B cell (primary cell): ENCODE measurements at regions not wholly inside any gene's neighbourhood (a gene's known extent, or its start where the extent isn't known, plus 50 kb on each side); places are given as distances from the start of the nearest gene placed in this dataset.

Source experiments
- ATAC-seq: fragments of 200-7000 bp; cut with Tn5 transposase; one replicate; pipeline ENCODE4 v1.10.0; 2021; ENCODE audit warnings: low read depth, mild to moderate bottlenecking, moderate number of reproducible peaks, moderate library complexity
- CTCF ChIA-PET: fragments of 350-600 bp; sonication (Branson Sonifier 250); formaldehyde crosslinking; loops from one replicate; lab custom pipeline; 2021; ENCODE audit warnings: antibody characterized with exemption, inconsistent platforms; lab: Charles Lee
- POLR2A ChIA-PET: fragments of 350-600 bp; sonication (Branson Sonifier 250); formaldehyde crosslinking; loops from one replicate; lab custom pipeline; 2021; ENCODE audit warnings: antibody characterized with exemption; lab: Charles Lee
- DNase-seq: peaks from one replicate; pipeline ENCODE4 v3.0.0; 2013
- H2AFZ ChIP-seq: 2 replicates; pipeline ENCODE4 v1.6.1; 2012; ENCODE audit warnings: mild to moderate bottlenecking, low read depth, low read length; ENCODE audit not compliant: insufficient read depth, poor library complexity, severe bottlenecking
- H3K27ac ChIP-seq, 2 donors: 1 replicate in 1 of 2; 2 replicates in 1 of 2; pipeline ENCODE4 v1.5.1; 2012 to 2013; ENCODE audit warnings: low read length in 2 of 2, mild to moderate bottlenecking in 2 of 2, moderate library complexity in 1 of 2
- H3K27me3 ChIP-seq, 4 experiments: fragments of 200-600 bp in 1 of 4; sonication (generic) in 1 of 4; replicated peaks in 1 of 4; 1 replicate in 2 of 4; 2 replicates in 2 of 4; pipeline versions ENCODE4 v1.6.1 to v1.7.0; 2013 to 2016; ENCODE audit warnings: low read length in 3 of 4, mild to moderate bottlenecking in 2 of 4, mixed read lengths in 1 of 4, moderate library complexity in 1 of 4; ENCODE audit not compliant: insufficient read depth in 4 of 4, control insufficient read depth in 3 of 4; ENCODE audit errors: control extremely low read depth in 1 of 4
- H3K36me3 ChIP-seq, 2 experiments: replicated peaks in 1 of 2; 1 replicate in 1 of 2; 2 replicates in 1 of 2; pipeline versions ENCODE4 v1.6.1 to v1.7.1; 2013; ENCODE audit warnings: low read length in 1 of 2; ENCODE audit not compliant: insufficient read depth in 2 of 2, control insufficient read depth in 1 of 2; ENCODE audit errors: control extremely low read depth in 1 of 2, extremely low read depth in 1 of 2
- H3K4me1 ChIP-seq, 2 donors: fragments of 200-600 bp in 1 of 2; sonication (generic) in 1 of 2; 1 replicate in 1 of 2; 2 replicates in 1 of 2; pipeline versions ENCODE4 v1.5.1 to v1.6.1; 2013 to 2017; ENCODE audit warnings: low read length in 2 of 2; ENCODE audit not compliant: control insufficient read depth in 2 of 2, insufficient read depth in 2 of 2
- H3K4me2 ChIP-seq: replicated peaks from 2 replicates; pipeline ENCODE3; 2012; ENCODE audit warnings: mild to moderate bottlenecking, low read depth, low read length; ENCODE audit not compliant: poor library complexity, severe bottlenecking
- H3K4me3 ChIP-seq, 5 experiments: fragments of 200-600 bp in 1 of 5; sonication (generic) in 1 of 5; 1 replicate in 3 of 5; 2 replicates in 2 of 5; pipeline versions ENCODE4 v1.5.1 to v1.7.0; 2011 to 2016; ENCODE audit warnings: low read length in 4 of 5, mild to moderate bottlenecking in 4 of 5, low read depth in 2 of 5, control low read depth in 1 of 5, moderate library complexity in 1 of 5; ENCODE audit not compliant: insufficient read depth in 1 of 5; ENCODE audit errors: control extremely low read depth in 1 of 5, extremely low read depth in 1 of 5
- H3K79me2 ChIP-seq: fragments of 200-600 bp; sonication (generic); one replicate; pipeline ENCODE4 v1.6.0; 2016; ENCODE audit warnings: low read length; ENCODE audit not compliant: control insufficient read depth, insufficient read depth
- H3K9ac ChIP-seq: fragments of 200-600 bp; sonication (generic); 2 replicates; pipeline ENCODE4 v1.6.1; 2017; ENCODE audit warnings: mild to moderate bottlenecking, low read length, moderate library complexity
- H3K9me3 ChIP-seq, 3 donors: one replicate each; pipeline versions ENCODE4 v1.6.1 to v1.7.1; 2013; ENCODE audit warnings: low read length in 2 of 3; ENCODE audit not compliant: control insufficient read depth in 2 of 3, insufficient read depth in 1 of 3; ENCODE audit errors: control extremely low read depth in 1 of 3
- H4K20me1 ChIP-seq: 2 replicates; pipeline ENCODE4 v1.6.0; 2012; ENCODE audit warnings: mild to moderate bottlenecking, low read length; ENCODE audit not compliant: insufficient read depth, control insufficient read depth, poor library complexity, severe bottlenecking
- H3K27ac Mint-ChIP-seq: one replicate; pipeline ENCODE4 v1.8.0; 2021; ENCODE audit warnings: mixed read lengths
- H3K27me3 Mint-ChIP-seq: one replicate; pipeline ENCODE4 v1.8.0; 2021; ENCODE audit warnings: mixed read lengths
- H3K4me1 Mint-ChIP-seq: one replicate; pipeline ENCODE4 v1.8.0; 2021; ENCODE audit warnings: mixed read lengths
- H3K4me3 Mint-ChIP-seq: one replicate; pipeline ENCODE4 v1.8.0; 2021; ENCODE audit warnings: mixed read lengths
- H3K9me3 Mint-ChIP-seq: one replicate; pipeline ENCODE4 v1.8.0; 2022; ENCODE audit warnings: mixed read lengths; ENCODE audit not compliant: insufficient read depth
- EZH2 ChIP-seq: IDR thresholded peaks from 2 replicates; pipeline ENCODE4 v1.6.1; 2012; ENCODE audit warnings: borderline replicate concordance, low read depth, mild to moderate bottlenecking, moderate library complexity, low read length; ENCODE audit not compliant: insufficient read depth, poor library complexity, severe bottlenecking
- WGBS: methylation state at CpG from one replicate; pipeline ENCODE4 v1.1.5; 2013; ENCODE audit warnings: missing lambda C conversion rate; ENCODE audit not compliant: insufficient coverage; 5-methylcytosine and 5-hydroxymethylcytosine counted together
- intact Hi-C: fragments of 100-400 bp; cut with micrococcal nuclease; formaldehyde crosslinking; loops from one replicate; pipeline ENCODE4 v1.10.0; 2022
- TF ChIP-seq, protein P1 (sequence below): fragments of 200-600 bp; IDR thresholded peaks from one replicate; pipeline ENCODE4 v1.8.0; 2022; ENCODE audit warnings: antibody characterized with exemption, mild to moderate bottlenecking

DNA sequence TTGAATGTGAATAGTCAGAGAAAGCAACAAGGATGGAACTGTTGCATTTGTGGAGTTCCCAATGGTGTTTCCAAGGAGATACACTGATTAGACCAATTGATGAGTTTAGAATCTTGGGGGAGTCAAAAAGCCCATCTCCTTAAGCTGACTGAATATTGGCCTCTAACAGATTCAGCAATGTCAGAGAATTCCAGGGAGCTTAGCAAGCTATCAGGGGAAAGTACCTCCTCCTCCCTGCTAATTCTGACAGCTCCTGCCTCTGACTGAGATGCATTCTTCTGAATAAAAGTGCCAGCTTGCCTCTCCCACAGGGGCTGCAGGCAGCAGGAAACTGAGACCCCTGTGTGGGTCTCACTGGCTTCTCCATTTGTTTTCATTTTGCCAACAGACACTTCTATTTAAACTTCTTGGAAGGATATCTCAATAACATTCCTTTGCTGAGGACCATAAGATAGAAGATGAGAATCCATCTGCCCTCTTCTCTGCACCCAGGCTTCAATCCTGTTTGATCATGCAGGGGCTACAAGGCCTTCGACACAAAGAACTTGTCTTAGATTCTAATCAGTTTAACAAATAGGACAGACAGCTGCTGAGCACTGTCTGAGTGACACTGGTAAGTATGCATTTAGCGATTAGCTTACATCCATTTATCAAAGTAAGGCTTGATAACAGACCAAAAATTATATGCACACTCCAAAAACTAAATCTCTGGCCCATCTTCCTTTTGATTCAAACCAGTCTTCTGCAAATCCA lies 1080.8 kb downstream of the TUSC7 start:
- Histone ChIP-seq H3K27ac (no peak overlapping the region), H3K27me3 (no peaks in the 10 kb centered on the region), H3K9ac (no peak overlapping the region), H3K4me1 (no peaks in the 10 kb centered on the region), H3K9me3 (peaks cover 0 to 3% (median 0%) of the 10 kb centered on the region in 3 donors), H3K36me3 (no peaks in the 10 kb centered on the region), H3K4me2 (no peak overlapping the region), H3K4me3 (no peak overlapping the region), H4K20me1 (no peaks in the 10 kb centered on the region), H3K79me2 (no peaks in the 10 kb centered on the region), H2AFZ (no peak overlapping the region)
- no peak for DNase-seq
- ChIA-PET CTCF (no interaction called here), POLR2A (no interaction called here)
- H3K9me3 Mint-ChIP-seq, result no peaks in the 10 kb centered on the region
- intact Hi-C loops, result no loop called here
- WGBS, result 75% methylated on average over 2 of the region's 2 CpGs
- no peak for ATAC-seq
- H3K27ac Mint-ChIP-seq, result no peak overlapping the region
- no peaks in the 10 kb centered on the region for H3K27me3 Mint-ChIP-seq
- TF ChIP-seq, protein P1, sequence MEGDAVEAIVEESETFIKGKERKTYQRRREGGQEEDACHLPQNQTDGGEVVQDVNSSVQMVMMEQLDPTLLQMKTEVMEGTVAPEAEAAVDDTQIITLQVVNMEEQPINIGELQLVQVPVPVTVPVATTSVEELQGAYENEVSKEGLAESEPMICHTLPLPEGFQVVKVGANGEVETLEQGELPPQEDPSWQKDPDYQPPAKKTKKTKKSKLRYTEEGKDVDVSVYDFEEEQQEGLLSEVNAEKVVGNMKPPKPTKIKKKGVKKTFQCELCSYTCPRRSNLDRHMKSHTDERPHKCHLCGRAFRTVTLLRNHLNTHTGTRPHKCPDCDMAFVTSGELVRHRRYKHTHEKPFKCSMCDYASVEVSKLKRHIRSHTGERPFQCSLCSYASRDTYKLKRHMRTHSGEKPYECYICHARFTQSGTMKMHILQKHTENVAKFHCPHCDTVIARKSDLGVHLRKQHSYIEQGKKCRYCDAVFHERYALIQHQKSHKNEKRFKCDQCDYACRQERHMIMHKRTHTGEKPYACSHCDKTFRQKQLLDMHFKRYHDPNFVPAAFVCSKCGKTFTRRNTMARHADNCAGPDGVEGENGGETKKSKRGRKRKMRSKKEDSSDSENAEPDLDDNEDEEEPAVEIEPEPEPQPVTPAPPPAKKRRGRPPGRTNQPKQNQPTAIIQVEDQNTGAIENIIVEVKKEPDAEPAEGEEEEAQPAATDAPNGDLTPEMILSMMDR, result no peak
- TF ChIP-seq EZH2, result no peak
- H3K4me3 Mint-ChIP-seq, result no peak overlapping the region
- no peaks in the 10 kb centered on the region for H3K4me1 Mint-ChIP-seq

DNA sequence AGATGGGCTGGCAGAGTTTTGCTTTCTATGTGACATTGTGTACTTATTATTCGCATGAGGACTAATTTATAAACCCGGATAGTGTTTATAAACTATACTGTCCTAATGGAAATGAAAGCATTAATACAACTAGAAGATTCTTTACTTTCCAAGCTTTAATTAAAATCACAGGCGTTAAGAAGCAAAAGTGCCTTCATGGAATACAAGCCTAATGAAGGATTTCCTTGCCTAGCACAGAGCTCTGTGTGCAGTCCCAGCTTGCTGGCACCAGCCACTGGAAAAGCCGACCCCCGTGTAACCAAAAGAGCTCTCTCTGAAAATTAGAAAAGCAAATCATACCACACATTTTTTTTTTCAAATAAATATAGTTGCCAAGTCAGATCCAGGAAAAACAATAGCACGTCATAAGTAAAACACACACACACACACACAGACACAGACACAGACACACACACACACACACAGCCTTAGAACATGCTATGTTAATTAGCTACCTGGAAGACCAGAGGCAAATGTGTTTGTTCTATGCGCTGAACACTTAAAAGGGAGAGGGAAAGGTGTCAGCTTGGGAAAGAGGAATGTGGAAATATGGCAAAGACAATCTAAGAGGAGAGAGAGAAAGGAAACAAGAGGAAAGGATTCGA lies 1084.2 kb downstream of the TUSC7 start:
- H3K4me2 ChIP-seq, result no peak overlapping the region
- H3K27ac ChIP-seq, result no peak overlapping the region
- 100% methylated on average over 3 of the region's 8 CpGs for WGBS
- Mint-ChIP-seq H3K4me3 (no peak overlapping the region), H3K9me3 (no peaks in the 10 kb centered on the region), H3K4me1 (no peaks in the 10 kb centered on the region), H3K27ac (no peak overlapping the region), H3K27me3 (no peaks in the 10 kb centered on the region)
- POLR2A ChIA-PET, result no interaction called here
- no peaks in the 10 kb centered on the region for H3K79me2 ChIP-seq
- intact Hi-C loops, result no loop called here
- no peaks in the 10 kb centered on the region for H3K4me1 ChIP-seq
- no peak overlapping the region for H3K9ac ChIP-seq
- CTCF ChIA-PET, result no interaction called here
- ATAC-seq (no peak), DNase-seq (no peak)
- H3K4me3 ChIP-seq, result no peak overlapping the region
- H4K20me1 ChIP-seq, result no peaks in the 10 kb centered on the region
- H3K36me3 ChIP-seq, result no peaks in the 10 kb centered on the region
- H3K27me3 ChIP-seq, result no peaks in the 10 kb centered on the region
- peaks cover 0 to 3% (median 0%) of the 10 kb centered on the region in 3 donors for H3K9me3 ChIP-seq
- no peak overlapping the region for H2AFZ ChIP-seq
- TF ChIP-seq, protein P1, result no peak
- no peak for TF ChIP-seq EZH2
